HEK293 (cell line): ENCODE measurements at regions not wholly inside any gene's neighbourhood (a gene's known extent, or its start where the extent isn't known, plus 50 kb on each side); places are given as distances from the start of the nearest gene placed in this dataset.

Source experiments
- CTCF ChIA-PET: fragments of 350-600 bp; formaldehyde crosslinking; extraction: SDS; loops from one replicate; lab custom pipeline; 2021; ENCODE audit warnings: antibody characterized with exemption; lab: Yijun Ruan, JAX
- POLR2A ChIA-PET: fragments of 300-600 bp; formaldehyde crosslinking; extraction: SDS; loops from one replicate; lab custom pipeline; 2020; ENCODE audit warnings: antibody characterized with exemption, inconsistent platforms; lab: Yijun Ruan, JAX
- H3K27ac ChIP-seq: fragments of 200-500 bp; sonication (Bioruptor generic); 2 replicates; pipeline ENCODE4 v1.5.1; 2014; ENCODE audit warnings: low read depth, low read length, control low read depth, inconsistent platforms; ENCODE audit errors: extremely low read depth
- H3K36me3 ChIP-seq, 2 experiments: fragments of 200-500 bp in 1 of 2; sonication (Bioruptor generic) in 1 of 2; 1 replicate in 1 of 2; 2 replicates in 1 of 2; pipeline ENCODE4 v1.5.1; 2014 to 2017; ENCODE audit warnings: inconsistent platforms in 2 of 2, low read length in 2 of 2; ENCODE audit not compliant: control insufficient read depth in 2 of 2, insufficient read depth in 1 of 2
- H3K4me1 ChIP-seq: fragments of 200-500 bp; sonication (Bioruptor generic); 2 replicates; pipeline ENCODE4 v1.5.1; 2014; ENCODE audit warnings: mild to moderate bottlenecking, low read length, inconsistent platforms; ENCODE audit not compliant: control insufficient read depth, insufficient read depth
- H3K4me3 ChIP-seq: 2 replicates; pipeline ENCODE4 v1.5.1; 2011; ENCODE audit warnings: low read depth, mild to moderate bottlenecking, control low read depth, low read length, moderate library complexity
- H3K9me3 ChIP-seq: fragments of 200-500 bp; sonication (Bioruptor generic); 2 replicates; pipeline ENCODE4 v1.5.1; 2014; ENCODE audit warnings: low read depth, low read length, inconsistent platforms; ENCODE audit not compliant: control insufficient read depth, insufficient read depth
- EGR2 ChIP-seq: fragments of 450-650 bp; formaldehyde crosslinking; IDR thresholded peaks from 2 replicates; pipeline ENCODE4 v1.5.1; 2016; ENCODE audit warnings: low read depth, missing biosample characterization, missing genetic modification characterization
- FEZF1 ChIP-seq: fragments of 450-650 bp; formaldehyde crosslinking; IDR thresholded peaks from 2 replicates; pipeline ENCODE4 v1.5.1; 2016; ENCODE audit warnings: missing biosample characterization, missing genetic modification characterization
- KLF17 ChIP-seq: fragments of 450-650 bp; formaldehyde crosslinking; IDR thresholded peaks from 2 replicates; pipeline ENCODE4 v1.5.1; 2016; ENCODE audit warnings: missing biosample characterization, missing genetic modification characterization
- KLF9 ChIP-seq: fragments of 450-650 bp; formaldehyde crosslinking; IDR thresholded peaks from 2 replicates; pipeline ENCODE4 v1.5.1; 2016; ENCODE audit warnings: missing biosample characterization, missing genetic modification characterization, low read depth
- MEIS1 ChIP-seq: sonication (generic); formaldehyde crosslinking; IDR thresholded peaks from 2 replicates; pipeline ENCODE4 v1.8.1; 2022; ENCODE audit warnings: missing genetic modification reagents, mild to moderate bottlenecking, borderline replicate concordance
- MZF1 ChIP-seq: fragments of 450-650 bp; formaldehyde crosslinking; IDR thresholded peaks from 2 replicates; pipeline ENCODE4 v1.5.1; 2017; ENCODE audit warnings: missing biosample characterization, missing genetic modification characterization, borderline replicate concordance
- SALL2 ChIP-seq: fragments of 450-650 bp; formaldehyde crosslinking; IDR thresholded peaks from 2 replicates; pipeline ENCODE4 v1.5.0; 2017; ENCODE audit warnings: missing biosample characterization, mild to moderate bottlenecking, missing genetic modification characterization, borderline replicate concordance
- SCRT1 ChIP-seq: fragments of 450-650 bp; formaldehyde crosslinking; IDR thresholded peaks from 2 replicates; pipeline ENCODE4 v1.5.1; 2016; ENCODE audit warnings: missing biosample characterization, missing genetic modification characterization, borderline replicate concordance
- ZBTB20 ChIP-seq: fragments of 450-650 bp; formaldehyde crosslinking; IDR thresholded peaks from 2 replicates; pipeline ENCODE4 v1.5.1; 2016; ENCODE audit warnings: missing biosample characterization, missing genetic modification characterization
- ZBTB49 ChIP-seq: fragments of 450-650 bp; formaldehyde crosslinking; IDR thresholded peaks from 2 replicates; pipeline ENCODE4 v1.5.1; 2016; ENCODE audit warnings: missing biosample characterization, missing genetic modification characterization, low read depth
- ZBTB8A ChIP-seq: fragments of 450-650 bp; formaldehyde crosslinking; IDR thresholded peaks from 2 replicates; pipeline ENCODE4 v1.5.1; 2016; ENCODE audit warnings: missing biosample characterization, missing genetic modification characterization
- ZNF138 ChIP-seq: fragments of 450-650 bp; formaldehyde crosslinking; IDR thresholded peaks from 2 replicates; pipeline ENCODE4 v1.5.1; 2016; ENCODE audit warnings: missing biosample characterization, missing genetic modification characterization, borderline replicate concordance
- ZNF169 ChIP-seq: fragments of 450-650 bp; formaldehyde crosslinking; IDR thresholded peaks from 2 replicates; pipeline ENCODE4 v1.5.1; 2016; ENCODE audit warnings: missing biosample characterization, missing genetic modification characterization
- ZNF175 ChIP-seq: fragments of 450-650 bp; formaldehyde crosslinking; IDR thresholded peaks from 2 replicates; pipeline ENCODE4 v1.5.1; 2016; ENCODE audit warnings: missing biosample characterization, missing genetic modification characterization
- ZNF202 ChIP-seq: fragments of 450-650 bp; formaldehyde crosslinking; IDR thresholded peaks from 2 replicates; pipeline ENCODE4 v1.5.1; 2016; ENCODE audit warnings: missing biosample characterization, missing genetic modification characterization, borderline replicate concordance
- ZNF248 ChIP-seq: fragments of 450-650 bp; formaldehyde crosslinking; IDR thresholded peaks from 2 replicates; pipeline ENCODE4 v1.5.1; 2017; ENCODE audit warnings: missing biosample characterization, missing genetic modification characterization
- ZNF26 ChIP-seq: fragments of 450-650 bp; formaldehyde crosslinking; IDR thresholded peaks from 2 replicates; pipeline ENCODE4 v1.5.1; 2016; ENCODE audit warnings: missing biosample characterization, missing genetic modification characterization
- ZNF280D ChIP-seq: fragments of 450-650 bp; formaldehyde crosslinking; IDR thresholded peaks from 2 replicates; pipeline ENCODE4 v1.5.1; 2016; ENCODE audit warnings: missing biosample characterization, missing genetic modification characterization
- ZNF324 ChIP-seq: fragments of 450-650 bp; formaldehyde crosslinking; IDR thresholded peaks from 2 replicates; pipeline ENCODE4 v1.5.1; 2016; ENCODE audit warnings: missing biosample characterization, missing genetic modification characterization
- ZNF514 ChIP-seq: fragments of 450-650 bp; formaldehyde crosslinking; IDR thresholded peaks from 2 replicates; pipeline ENCODE4 v1.5.1; 2016; ENCODE audit warnings: missing biosample characterization, missing genetic modification characterization
- ZNF548 ChIP-seq: fragments of 450-650 bp; formaldehyde crosslinking; IDR thresholded peaks from 2 replicates; pipeline ENCODE4 v1.5.1; 2016; ENCODE audit warnings: missing biosample characterization, missing genetic modification characterization
- ZNF549 ChIP-seq: fragments of 450-650 bp; IDR thresholded peaks from 2 replicates; pipeline ENCODE4 v1.5.1; 2018; ENCODE audit warnings: missing biosample characterization, missing genetic modification characterization, mild to moderate bottlenecking, inconsistent platforms, moderate library complexity
- ZNF585B ChIP-seq: fragments of 450-650 bp; formaldehyde crosslinking; IDR thresholded peaks from 2 replicates; pipeline ENCODE4 v1.5.1; 2016; ENCODE audit warnings: missing biosample characterization, missing genetic modification characterization
- ZNF645 ChIP-seq: fragments of 450-650 bp; formaldehyde crosslinking; IDR thresholded peaks from 2 replicates; pipeline ENCODE4; 2016; ENCODE audit warnings: missing biosample characterization, missing genetic modification characterization
- ZNF660 ChIP-seq: fragments of 450-650 bp; IDR thresholded peaks from 2 replicates; pipeline ENCODE4 v1.5.1; 2018; ENCODE audit warnings: missing biosample characterization, mild to moderate bottlenecking, missing genetic modification characterization
- ZNF670 ChIP-seq: fragments of 450-650 bp; formaldehyde crosslinking; IDR thresholded peaks from 2 replicates; pipeline ENCODE4 v1.5.1; 2016; ENCODE audit warnings: missing biosample characterization, missing genetic modification characterization, low read depth
- ZNF677 ChIP-seq: fragments of 450-650 bp; IDR thresholded peaks from 2 replicates; pipeline ENCODE4 v1.5.0; 2018; ENCODE audit warnings: missing biosample characterization, mild to moderate bottlenecking, missing genetic modification characterization, moderate library complexity
- ZNF701 ChIP-seq: fragments of 450-650 bp; formaldehyde crosslinking; IDR thresholded peaks from 2 replicates; pipeline ENCODE4 v1.5.1; 2016; ENCODE audit warnings: missing biosample characterization, missing genetic modification characterization
- ZNF785 ChIP-seq: fragments of 450-650 bp; formaldehyde crosslinking; IDR thresholded peaks from 2 replicates; pipeline ENCODE4 v1.5.1; 2016; ENCODE audit warnings: missing biosample characterization, missing genetic modification characterization

GRCh38 chr18:73315381-73315780 is 447.6 kb upstream of the NETO1 start:
- CTCF ChIA-PET: no interaction called here
- no peak overlapping the region for H3K27ac ChIP-seq
- no peaks in the 10 kb centered on the region for H3K9me3 ChIP-seq

GRCh38 chr18:73313476-73313875 is 445.7 kb upstream of the NETO1 start:
- ChIA-PET POLR2A (no interaction called here), CTCF (no interaction called here)
- H3K36me3 ChIP-seq: no peaks in the 10 kb centered on the region
- no peak for TF ChIP-seq ZBTB8A (tag by site-specific recombination)
- no peak for TF ChIP-seq FEZF1
- TF ChIP-seq MZF1: no peak
- no peak for TF ChIP-seq KLF9 (tag by site-specific recombination)
- no peak for TF ChIP-seq ZBTB20 (tag by site-specific recombination)
- no peak for TF ChIP-seq ZBTB49 (tag by site-specific recombination)
- no peak for TF ChIP-seq ZNF514 (tag by site-specific recombination)
- no peak for TF ChIP-seq ZNF169
- no peak for TF ChIP-seq ZNF175 (tag by site-specific recombination)

More at GRCh38 chr18:73315381-73315780, 447.6 kb upstream of the NETO1 start:
- Histone ChIP-seq H3K36me3 (no peaks in the 10 kb centered on the region), H3K4me3 (no peak overlapping the region), H3K4me1 (no peaks in the 10 kb centered on the region)
- POLR2A ChIA-PET: no interaction called here
- TF ChIP-seq KLF17: no peak
- no peak for TF ChIP-seq ZNF26 (tag by site-specific recombination)
- no peak for TF ChIP-seq ZNF701 (tag by site-specific recombination)
- no peak for TF ChIP-seq ZNF549
- no peak for TF ChIP-seq ZNF585B (tag by site-specific recombination)
- TF ChIP-seq ZNF324 (tag by site-specific recombination): no peak
- TF ChIP-seq SALL2 (tag by site-specific recombination): no peak
- no peak for TF ChIP-seq MEIS1
- TF ChIP-seq ZNF677 (tag by site-specific recombination): no peak
- no peak for TF ChIP-seq EGR2
- TF ChIP-seq ZNF548: no peak
- TF ChIP-seq SCRT1 (tag by site-specific recombination): no peak
- TF ChIP-seq ZNF785 (tag by site-specific recombination): no peak
- TF ChIP-seq ZNF645: no peak
- TF ChIP-seq ZNF280D (tag by site-specific recombination): no peak
- no peak for TF ChIP-seq ZNF670
- TF ChIP-seq ZNF138: no peak
- no peak for TF ChIP-seq ZNF248
- TF ChIP-seq ZNF202 (tag by site-specific recombination): no peak
- no peak for TF ChIP-seq ZNF660 (tag by site-specific recombination)
- TF ChIP-seq, all 188 proteins: peak for 0

More at GRCh38 chr18:73313476-73313875, 445.7 kb upstream of the NETO1 start:
- H3K27ac ChIP-seq: no peak overlapping the region
- no peaks in the 10 kb centered on the region for H3K4me1 ChIP-seq
- H3K9me3 ChIP-seq: no peaks in the 10 kb centered on the region
- H3K4me3 ChIP-seq: no peak overlapping the region
